Gastrocnemius medialis (tissue), 4 donors: ENCODE measurements at regions not wholly inside any gene's neighbourhood (a gene's known extent, or its start where the extent isn't known, plus 50 kb on each side); places are given as distances from the start of the nearest gene placed in this dataset.

Source experiments
- POLR2A ChIP-seq, 2 donors: fragments of 450-650 bp; IDR thresholded peaks; one replicate each; pipeline ENCODE4 v1.6.1; 2017; ENCODE audit warnings: antibody characterized with exemption in 2 of 2, mild to moderate bottlenecking in 2 of 2, moderate library complexity in 2 of 2
- TF ChIP-seq, protein P1 (sequence below), 5 experiments: fragments of 450-650 bp in 3 of 5; fragments of 200-600 bp in 2 of 5; sonication (generic) in 2 of 5; IDR thresholded peaks in 4 of 5; conservative IDR thresholded peaks in 1 of 5; 1 replicate in 4 of 5; 2 replicates in 1 of 5; pipeline ENCODE4 v1.5.1; 2016 to 2019; ENCODE audit warnings: antibody characterized with exemption in 5 of 5, mild to moderate bottlenecking in 3 of 5, moderate library complexity in 3 of 5

DNA sequence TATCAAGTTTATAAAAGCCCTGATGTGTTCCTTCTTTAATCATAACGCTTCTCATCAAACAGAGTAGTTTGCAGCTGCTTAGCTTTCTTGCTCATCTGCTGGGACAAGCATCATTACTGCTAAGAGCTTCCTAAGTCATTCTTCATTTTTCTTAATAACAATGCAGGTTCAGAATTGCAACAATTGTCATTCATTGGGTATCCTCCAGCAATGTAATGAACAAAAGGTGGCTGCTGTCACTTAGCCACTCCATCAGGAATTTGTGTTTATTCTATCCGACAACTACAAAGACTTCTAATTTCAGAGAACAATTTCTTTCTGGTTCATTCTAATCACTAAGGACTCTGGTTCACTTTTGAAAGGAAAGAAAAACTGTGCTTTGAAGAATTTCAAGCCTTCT lies 836.7 kb upstream of the CDH10 start:
- no peak for TF ChIP-seq POLR2A (IDR thresholded peaks at IDR 0.05)
- TF ChIP-seq, protein P1, sequence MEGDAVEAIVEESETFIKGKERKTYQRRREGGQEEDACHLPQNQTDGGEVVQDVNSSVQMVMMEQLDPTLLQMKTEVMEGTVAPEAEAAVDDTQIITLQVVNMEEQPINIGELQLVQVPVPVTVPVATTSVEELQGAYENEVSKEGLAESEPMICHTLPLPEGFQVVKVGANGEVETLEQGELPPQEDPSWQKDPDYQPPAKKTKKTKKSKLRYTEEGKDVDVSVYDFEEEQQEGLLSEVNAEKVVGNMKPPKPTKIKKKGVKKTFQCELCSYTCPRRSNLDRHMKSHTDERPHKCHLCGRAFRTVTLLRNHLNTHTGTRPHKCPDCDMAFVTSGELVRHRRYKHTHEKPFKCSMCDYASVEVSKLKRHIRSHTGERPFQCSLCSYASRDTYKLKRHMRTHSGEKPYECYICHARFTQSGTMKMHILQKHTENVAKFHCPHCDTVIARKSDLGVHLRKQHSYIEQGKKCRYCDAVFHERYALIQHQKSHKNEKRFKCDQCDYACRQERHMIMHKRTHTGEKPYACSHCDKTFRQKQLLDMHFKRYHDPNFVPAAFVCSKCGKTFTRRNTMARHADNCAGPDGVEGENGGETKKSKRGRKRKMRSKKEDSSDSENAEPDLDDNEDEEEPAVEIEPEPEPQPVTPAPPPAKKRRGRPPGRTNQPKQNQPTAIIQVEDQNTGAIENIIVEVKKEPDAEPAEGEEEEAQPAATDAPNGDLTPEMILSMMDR (IDR thresholded peaks at IDR 0.05 in 4 of 5, conservative IDR thresholded peaks at IDR 0.05 in 1 of 5) = no peak
